ENCODE measurements at regions not wholly inside any gene's neighbourhood (a gene's known extent, or its start where the extent isn't known, plus 50 kb on each side); places are given as distances from the start of the nearest gene placed in this dataset.

GRCh38 chr4:136524039-136524438, 1008.3 kb downstream of the PCDH18 start:
- TF ChIP-seq POLR2A (IDR thresholded peaks at IDR 0.05): no peak
- TF ChIP-seq CTCF (IDR thresholded peaks at IDR 0.05): no peak
